ENCODE measurements at regions not wholly inside any gene's neighbourhood (a gene's known extent, or its start where the extent isn't known, plus 50 kb on each side); places are given as distances from the start of the nearest gene placed in this dataset.
"Not testable (repeated sequence)": the region's sequence is repeated elsewhere in the genome, so short reads cannot be mapped to it uniquely, and the experiment has no call there.

- DNase-seq, result no peak
- WGBS, 2 donors, result 52 to 63% methylated on average over 6 of the region's 6 CpGs
- Histone ChIP-seq H3K4me1 (no peaks in the 10 kb centered on the region), H3K27ac (no peak overlapping the region), H3K4me3 (no peak overlapping the region), H3K36me3 (no peaks in the 10 kb centered on the region), H3K9me3 (peaks cover 0 to 16% (median 0%) of the 10 kb centered on the region in 3 donors), H3K27me3 (no peaks in the 10 kb centered on the region)
- intact Hi-C loops (cut with DNase I), result no loop called here
- no peak for TF ChIP-seq POLR2A (IDR thresholded peaks at IDR 0.05)
- TF ChIP-seq, protein P1, sequence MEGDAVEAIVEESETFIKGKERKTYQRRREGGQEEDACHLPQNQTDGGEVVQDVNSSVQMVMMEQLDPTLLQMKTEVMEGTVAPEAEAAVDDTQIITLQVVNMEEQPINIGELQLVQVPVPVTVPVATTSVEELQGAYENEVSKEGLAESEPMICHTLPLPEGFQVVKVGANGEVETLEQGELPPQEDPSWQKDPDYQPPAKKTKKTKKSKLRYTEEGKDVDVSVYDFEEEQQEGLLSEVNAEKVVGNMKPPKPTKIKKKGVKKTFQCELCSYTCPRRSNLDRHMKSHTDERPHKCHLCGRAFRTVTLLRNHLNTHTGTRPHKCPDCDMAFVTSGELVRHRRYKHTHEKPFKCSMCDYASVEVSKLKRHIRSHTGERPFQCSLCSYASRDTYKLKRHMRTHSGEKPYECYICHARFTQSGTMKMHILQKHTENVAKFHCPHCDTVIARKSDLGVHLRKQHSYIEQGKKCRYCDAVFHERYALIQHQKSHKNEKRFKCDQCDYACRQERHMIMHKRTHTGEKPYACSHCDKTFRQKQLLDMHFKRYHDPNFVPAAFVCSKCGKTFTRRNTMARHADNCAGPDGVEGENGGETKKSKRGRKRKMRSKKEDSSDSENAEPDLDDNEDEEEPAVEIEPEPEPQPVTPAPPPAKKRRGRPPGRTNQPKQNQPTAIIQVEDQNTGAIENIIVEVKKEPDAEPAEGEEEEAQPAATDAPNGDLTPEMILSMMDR (IDR thresholded peaks at IDR 0.05), result no peak
Measured at GRCh38 chr2:116511426-116511825, 1303.1 kb upstream of the DDX18 start.

- intact Hi-C loops (cut with DNase I), result no loop called here
- DNase-seq, result no peak
- Histone ChIP-seq H3K4me3 (no peak overlapping the region), H3K27ac (no peak overlapping the region), H3K9me3 (peaks cover 0 to 13% (median 0%) of the 10 kb centered on the region in 3 donors), H3K27me3 (no peaks in the 10 kb centered on the region), H3K4me1 (no peaks in the 10 kb centered on the region), H3K36me3 (no peaks in the 10 kb centered on the region)
- TF ChIP-seq, protein P1 (IDR thresholded peaks at IDR 0.05), result no peak
- no peak for TF ChIP-seq POLR2A (IDR thresholded peaks at IDR 0.05)
- 44 to 76% methylated on average over 3 of the region's 3 CpGs for WGBS, 2 donors
Measured at GRCh38 chr2:116513991-116514390, 1300.5 kb upstream of the DDX18 start.

DNA sequence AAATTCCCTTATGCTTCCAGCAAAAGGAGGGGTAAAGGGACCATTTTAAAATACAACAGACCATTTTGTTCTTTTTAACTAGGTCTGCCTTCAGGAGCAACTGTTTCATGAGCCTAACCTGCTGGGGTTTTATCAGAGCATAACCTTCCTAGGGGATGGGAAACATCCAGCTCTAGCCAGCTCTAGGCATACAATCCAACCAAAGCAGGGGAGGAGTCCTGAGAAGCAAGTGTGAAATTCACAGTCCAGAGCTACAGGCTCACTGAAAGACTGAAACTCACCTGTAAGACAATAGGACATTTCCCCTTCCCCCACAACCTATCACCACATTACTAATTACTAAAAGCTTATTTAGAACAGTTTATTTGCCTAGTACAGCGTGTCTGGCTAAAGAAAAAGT is 1296.6 kb upstream of the DDX18 start:
- TF ChIP-seq, protein P1 (IDR thresholded peaks at IDR 0.05), result no peak
- TF ChIP-seq POLR2A (IDR thresholded peaks at IDR 0.05), result no peak
- no peak overlapping the region for H3K4me3 ChIP-seq
- no peak overlapping the region for H3K27ac ChIP-seq
- intact Hi-C loops (cut with DNase I), result no loop called here
- H3K4me1 ChIP-seq, result no peaks in the 10 kb centered on the region
- peaks cover 0 to 8% (median 0%) of the 10 kb centered on the region in 3 donors for H3K9me3 ChIP-seq
- 38 to 50% methylated on average over 1 of the region's 1 CpG for WGBS, 2 donors
- DNase-seq, result no peak
- H3K27me3 ChIP-seq, result no peaks in the 10 kb centered on the region
- H3K36me3 ChIP-seq, result no peaks in the 10 kb centered on the region

DNA sequence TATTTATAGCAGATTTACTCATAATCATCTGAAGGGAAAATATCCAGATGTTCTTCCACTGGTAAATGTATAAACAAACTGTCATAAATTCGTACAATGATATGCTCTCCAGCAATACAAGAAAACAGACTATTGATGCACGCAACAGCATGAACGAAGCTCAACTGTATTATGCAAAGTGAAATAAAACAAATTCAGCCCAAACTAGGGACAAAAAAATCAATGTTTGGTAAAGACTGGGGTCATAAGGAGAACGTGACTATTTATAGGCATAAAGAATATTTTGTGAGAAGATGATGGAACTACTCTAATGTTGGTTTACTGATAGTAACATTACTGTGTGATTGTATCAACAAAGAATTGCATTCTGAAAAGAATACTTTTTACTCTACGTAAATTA is 1276.7 kb upstream of the DDX18 start:
- no peaks in the 10 kb centered on the region for H3K36me3 ChIP-seq
- H3K27me3 ChIP-seq, result no peaks in the 10 kb centered on the region
- no peak overlapping the region for H3K4me3 ChIP-seq
- intact Hi-C loops (cut with DNase I), result no loop called here
- peaks cover 0 to 9% (median 7%) of the 10 kb centered on the region in 3 donors for H3K9me3 ChIP-seq
- no peak overlapping the region for H3K27ac ChIP-seq
- 41 to 59% methylated on average over 5 of the region's 5 CpGs for WGBS, 2 donors
- H3K4me1 ChIP-seq, result no peaks in the 10 kb centered on the region
- TF ChIP-seq, protein P1 (IDR thresholded peaks at IDR 0.05), result no peak
- no peak for TF ChIP-seq POLR2A (IDR thresholded peaks at IDR 0.05)
- no peak for DNase-seq

DNA sequence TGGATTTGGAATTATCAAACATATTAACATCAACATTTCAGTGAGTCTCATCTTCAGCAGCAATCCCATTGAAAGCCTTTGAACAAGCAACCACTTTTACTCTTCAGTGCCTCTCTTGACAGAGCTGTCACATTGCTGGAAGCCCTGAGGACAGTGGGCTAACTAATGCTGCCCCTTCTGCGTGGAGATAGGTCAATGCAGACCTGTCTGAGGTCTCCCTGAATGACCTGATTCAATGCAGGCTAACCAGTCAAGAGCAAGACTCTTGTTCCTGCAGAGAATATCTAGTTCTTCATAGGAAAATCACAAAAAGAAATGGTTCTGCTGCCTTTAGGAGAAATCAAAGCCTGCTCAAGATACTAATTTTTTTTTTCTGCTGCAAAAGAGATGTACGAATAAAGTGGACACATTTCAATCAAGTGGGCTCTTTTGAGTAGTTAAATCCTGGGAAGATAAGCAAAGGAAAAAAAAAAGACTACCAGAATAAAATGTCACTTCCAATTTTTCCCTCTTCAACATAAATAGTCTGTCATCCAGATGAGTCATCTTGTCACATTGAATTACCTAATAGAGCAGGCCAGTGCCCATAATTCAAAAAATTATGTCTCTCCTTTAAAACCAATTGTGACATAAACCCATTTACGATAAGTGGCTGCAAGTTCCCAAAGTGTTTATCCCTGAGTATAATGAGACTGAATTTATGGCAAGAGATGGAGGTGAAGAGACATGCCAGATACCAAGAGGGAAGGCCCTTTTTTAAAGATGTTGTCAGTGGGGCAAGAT is 1269.0 kb upstream of the DDX18 start:
- Histone ChIP-seq H3K27ac (no peak overlapping the region), H3K4me1 (no peaks in the 10 kb centered on the region)

DNA sequence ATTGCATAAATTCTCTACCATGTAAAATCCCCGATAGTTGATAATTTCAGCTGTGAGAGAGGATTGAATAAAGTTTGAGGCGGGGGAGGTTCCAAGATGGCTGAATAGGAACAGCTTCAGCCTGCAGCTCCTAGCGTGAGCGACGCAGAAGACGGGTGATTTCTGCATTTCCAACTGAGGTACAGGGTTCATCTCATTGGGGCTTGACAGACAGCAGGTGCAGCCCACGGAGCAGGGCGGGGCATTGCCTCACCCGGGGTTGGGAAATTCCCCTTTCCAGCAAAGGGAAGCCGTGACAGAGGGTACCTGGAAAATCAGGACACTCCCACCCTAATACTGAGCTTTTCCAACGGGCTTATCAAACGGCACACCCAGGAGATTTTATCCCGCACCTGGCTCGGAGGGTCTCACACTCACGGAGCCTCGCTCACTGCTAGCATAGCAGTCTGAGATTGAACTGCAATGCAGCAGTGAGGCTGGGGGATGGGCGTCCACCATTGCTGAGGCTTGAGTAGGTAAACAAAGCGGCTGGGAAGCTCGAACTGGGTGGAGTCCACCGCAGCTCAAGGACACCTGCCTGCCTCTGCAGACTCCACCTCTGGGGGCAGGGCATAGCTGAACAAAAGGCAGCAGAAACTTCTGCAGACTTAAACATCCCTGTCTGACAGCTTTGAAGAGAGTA is 1261.6 kb upstream of the DDX18 start:
- H3K4me1 ChIP-seq; H3K27ac ChIP-seq; intact Hi-C loops (cut with DNase I); H3K27me3 ChIP-seq; H3K36me3 ChIP-seq; H3K4me3 ChIP-seq; DNase-seq: not testable (repeated sequence)
- WGBS, 2 donors, result 74 to 85% methylated on average over 7 to 11 of the region's 20 CpGs
- H3K9me3 ChIP-seq, result peaks cover 0 to 17% (median 0%) of the 10 kb centered on the region in 3 donors

More for the DNA sequence above, 1269.0 kb upstream of the DDX18 start:
- H3K9me3 ChIP-seq, result peaks cover 0 to 14% (median 0%) of the 10 kb centered on the region in 3 donors
- H3K27me3 ChIP-seq, result no peaks in the 10 kb centered on the region
- TF ChIP-seq POLR2A (IDR thresholded peaks at IDR 0.05), result no peak
- TF ChIP-seq, protein P1 (IDR thresholded peaks at IDR 0.05), result no peak
- no peak overlapping the region for H3K4me3 ChIP-seq
- DNase-seq, result no peak
- intact Hi-C loops (cut with DNase I), result no loop called here
- WGBS, 2 donors, result 54 to 64% methylated on average over 3 of the region's 3 CpGs
- no peaks in the 10 kb centered on the region for H3K36me3 ChIP-seq
